Stimulated activated CD8-positive, alpha-beta memory T cell treated with anti-CD3 and anti-CD28 coated beads, Interleukin-7, amount 100 ng/mL, for 1 hour (primary cell): ENCODE measurements at regions not wholly inside any gene's neighbourhood (a gene's known extent, or its start where the extent isn't known, plus 50 kb on each side); places are given as distances from the start of the nearest gene placed in this dataset.

Experiments used
- DNase-seq, 2 donors: peaks; one replicate each; pipeline ENCODE4 v3.0.0-alpha.2; 2020; ENCODE audit warnings: low read depth in 2 of 2

DNA sequence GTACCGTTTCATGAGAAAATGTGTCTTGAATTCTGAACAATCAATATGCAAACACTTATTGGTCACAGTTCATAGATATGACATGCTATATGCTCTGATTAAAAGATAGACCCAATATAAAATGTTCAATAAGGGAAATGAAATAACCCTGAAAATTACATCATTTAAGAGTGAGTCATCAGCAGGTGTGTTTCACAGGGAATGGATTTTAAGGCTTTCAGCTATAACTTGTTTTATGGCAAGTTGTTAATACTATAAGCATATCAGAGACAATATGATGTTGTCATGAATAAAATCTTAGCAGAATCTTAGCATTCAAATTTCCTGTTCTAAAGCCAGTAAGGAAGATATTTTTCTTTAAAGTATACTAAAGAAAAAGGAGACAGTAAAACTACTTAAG is 483.4 kb upstream of the PCDH9 start:
- no peak for DNase-seq

DNA sequence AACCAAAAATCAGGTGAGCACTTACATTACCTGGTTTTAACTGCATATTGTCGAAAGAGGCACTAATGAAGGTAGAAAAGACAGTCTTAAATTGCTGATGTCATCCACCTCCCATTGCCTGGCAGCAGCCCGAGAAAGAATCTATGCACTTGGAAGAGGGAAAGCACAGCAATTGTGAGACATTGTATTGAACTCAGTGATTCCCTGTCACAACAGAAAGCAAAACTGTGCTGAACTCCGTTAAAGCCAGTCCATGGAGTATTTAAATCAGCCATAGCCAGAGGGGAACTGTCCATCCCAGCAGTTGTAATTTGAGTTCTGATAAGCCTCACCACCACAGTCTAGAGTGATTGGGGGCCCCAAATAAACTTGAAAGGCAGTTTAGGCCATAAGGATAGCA is 466.6 kb upstream of the PCDH9 start:
- no peak for DNase-seq

DNA sequence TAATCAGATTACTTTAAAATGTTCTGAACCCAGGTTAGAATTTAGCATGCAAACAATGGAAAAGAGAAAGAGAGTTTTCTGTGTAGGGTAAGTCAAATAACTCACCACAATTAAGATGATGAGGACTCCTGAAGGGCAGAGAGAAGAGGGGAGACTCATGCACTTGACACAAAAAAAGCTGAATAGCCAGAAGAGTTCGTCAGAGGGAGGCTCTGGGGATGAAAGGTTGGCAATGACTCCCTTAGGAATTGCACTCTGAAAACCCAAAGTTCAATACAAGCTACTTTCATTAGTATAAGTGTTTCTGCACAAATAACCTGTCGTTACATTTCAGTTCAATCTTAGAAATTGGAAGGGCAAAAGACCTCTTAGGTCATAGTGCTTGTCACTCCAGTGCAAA is 434.4 kb upstream of the PCDH9 start:
- no peak for DNase-seq

DNA sequence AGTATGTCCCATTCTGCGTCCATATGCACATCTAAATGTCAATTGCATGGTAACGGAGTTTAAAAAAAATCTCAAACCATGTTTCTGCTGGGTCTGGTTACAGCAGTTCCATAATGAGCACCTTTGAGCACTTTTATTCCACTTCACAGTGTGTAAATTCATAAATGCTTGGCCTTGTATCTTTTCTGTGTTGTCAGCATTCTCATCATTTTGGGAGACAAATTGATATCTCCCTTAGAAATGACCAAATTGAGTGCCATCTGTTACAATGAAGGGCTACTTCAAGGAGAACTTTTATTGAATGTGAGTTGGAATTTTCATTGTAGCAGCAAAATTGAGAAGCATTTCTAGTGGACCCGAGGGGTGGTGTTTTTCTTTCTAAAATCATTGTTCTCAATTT is 432.9 kb upstream of the PCDH9 start:
- DNase-seq, result no peak

DNA sequence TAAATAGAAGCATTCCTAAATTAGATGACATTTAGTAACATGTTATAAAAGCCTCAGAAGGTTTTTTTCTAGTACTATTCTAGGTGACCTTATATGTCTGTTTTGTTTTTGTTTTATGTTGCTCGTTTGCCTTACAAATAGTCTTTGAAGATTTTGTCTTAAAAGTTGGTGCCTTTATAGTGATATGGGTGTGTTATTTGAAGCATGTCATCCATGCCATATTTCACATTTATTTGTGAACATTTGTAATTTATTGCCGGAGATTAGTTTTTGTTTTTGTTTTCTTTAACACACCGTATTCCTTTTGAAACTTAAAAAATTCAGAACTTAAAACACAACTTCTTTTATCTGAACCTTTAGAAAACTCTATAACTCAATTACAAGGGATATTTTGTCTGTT is 422.8 kb upstream of the PCDH9 start:
- no peak for DNase-seq

DNA sequence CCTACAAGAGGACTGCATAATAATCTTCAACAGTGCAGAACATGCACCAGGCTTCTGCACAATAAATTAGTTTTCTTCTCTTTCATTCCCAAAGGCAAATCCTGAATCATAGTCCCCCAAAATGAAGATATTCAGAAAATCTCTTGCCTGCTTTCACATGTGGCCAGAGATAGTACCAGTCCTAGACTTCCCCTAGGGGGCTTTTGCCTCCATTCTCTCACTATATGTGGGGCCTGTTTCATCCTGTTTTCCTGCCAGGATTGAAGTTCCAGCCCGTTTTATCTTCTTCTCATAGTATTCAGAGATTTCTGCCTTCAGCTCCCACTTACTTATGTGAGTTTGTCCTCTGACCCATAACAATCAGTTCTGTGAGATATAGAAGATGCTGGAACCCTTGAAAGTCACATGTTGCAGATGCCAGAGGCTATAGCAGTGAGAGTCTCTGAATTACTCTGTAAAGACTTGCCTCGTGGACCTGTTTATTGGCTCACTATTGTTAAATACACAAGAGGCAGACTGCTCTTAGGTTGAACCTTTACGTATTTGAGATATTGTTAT is 421.9 kb upstream of the PCDH9 start:
- no peak for DNase-seq

DNA sequence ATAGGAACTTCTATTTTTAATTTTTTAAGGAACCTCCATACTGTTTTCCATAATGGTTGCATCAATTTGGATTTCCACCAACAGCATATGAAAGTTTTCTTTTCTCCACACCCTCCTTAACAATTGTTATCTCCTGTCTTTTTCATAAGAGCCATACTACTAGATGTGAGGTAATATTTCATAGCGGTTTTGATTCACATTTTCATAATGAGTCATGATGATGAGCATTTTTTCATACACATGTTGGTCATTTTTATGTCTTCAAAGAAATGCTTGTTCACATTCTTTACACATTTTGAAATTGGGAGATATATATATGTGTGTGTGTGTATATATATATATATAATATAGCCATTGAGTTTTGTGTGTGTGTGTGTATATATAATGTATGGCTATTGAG is 420.3 kb upstream of the PCDH9 start:
- DNase-seq, result no peak

DNA sequence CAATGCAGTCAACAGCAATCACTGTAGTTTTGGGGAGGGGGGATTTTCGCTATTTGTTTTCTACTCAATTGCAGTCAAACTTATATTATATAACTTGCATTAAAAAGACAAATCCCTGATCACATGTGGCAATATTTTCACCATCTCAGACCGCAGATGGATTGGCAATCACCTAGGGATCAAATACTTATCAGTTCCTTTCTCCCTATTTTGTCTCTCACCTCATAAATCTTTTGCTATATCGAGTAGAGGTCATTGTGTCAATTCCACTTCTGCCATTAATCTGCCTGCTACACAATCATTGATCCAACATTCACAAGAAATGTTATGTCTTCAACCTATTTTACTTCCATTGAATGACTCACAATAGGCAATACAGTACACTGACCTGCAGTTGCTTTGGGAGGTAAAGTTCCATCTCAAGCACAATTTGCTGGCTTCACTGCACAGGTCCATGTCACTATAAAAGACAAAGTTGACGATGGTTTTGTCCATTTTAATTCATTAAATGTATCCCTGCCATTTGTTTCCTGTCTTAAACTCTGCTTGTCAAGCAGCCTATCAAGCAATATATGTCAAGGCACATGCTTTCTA is 415.8 kb upstream of the PCDH9 start:
- no peak for DNase-seq

DNA sequence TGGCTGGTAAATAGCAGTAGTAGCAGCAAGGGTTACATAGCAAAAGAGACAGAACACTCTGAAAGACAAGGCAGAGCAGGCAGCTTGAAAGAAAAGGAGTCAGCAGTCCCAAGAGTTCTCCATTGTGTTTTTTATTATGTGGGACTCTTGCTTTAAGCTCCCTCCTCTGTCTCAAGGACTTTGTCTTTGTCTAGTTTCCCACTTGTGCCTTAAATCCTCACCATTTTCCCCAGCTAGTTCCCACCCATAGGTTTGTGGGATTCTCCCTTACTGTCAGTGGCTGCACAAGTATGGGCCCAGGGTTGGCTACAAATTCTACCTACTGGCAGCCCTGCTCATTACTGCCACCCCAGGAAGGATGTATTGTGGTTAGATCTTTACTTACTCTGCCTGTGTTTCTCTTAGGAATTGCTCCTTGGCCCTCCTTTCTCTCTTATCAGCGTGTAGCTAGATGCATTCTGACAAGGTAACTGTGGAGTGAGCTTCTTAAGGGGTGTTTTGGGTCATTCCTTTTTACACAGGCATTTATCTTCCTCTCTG is 413.4 kb upstream of the PCDH9 start:
- no peak for DNase-seq

DNA sequence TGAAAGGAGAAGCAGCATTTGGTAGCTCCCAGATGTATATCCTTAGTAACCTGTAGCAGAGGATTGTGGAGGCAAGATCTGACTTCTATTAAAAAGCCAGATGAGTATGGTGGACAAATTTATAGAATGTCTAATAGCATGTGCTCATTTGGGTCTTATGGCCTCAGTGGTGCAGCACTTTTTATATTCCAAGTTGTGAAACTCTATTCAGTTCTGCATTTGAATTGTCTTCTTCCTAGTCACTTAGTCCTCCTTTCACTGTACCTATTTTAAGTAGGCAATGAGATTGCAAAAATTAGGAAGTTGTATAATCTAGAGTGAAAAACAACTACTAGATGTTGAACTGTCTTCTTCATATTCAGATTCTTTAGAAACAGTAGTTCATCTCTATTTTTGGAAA is 412.5 kb upstream of the PCDH9 start:
- DNase-seq, result no peak

DNA sequence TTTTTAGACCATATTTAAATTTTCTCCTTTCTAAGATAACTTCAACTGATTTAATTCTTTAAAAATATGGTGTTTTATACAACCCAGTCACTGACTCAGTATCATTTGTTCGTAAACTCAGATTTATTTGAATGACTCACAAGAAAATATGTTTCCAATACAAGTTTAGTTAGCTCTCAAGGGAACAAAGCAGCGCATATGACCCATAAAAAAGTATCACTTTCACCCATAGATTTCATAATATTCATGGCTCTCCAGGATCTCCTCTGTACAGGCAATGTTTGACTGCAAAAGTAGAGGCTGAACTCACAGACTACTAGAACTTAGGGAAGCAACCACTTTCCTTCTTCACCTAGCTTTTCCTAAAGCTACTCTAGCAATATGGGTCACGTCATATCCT is 405.6 kb upstream of the PCDH9 start:
- DNase-seq, result no peak

DNA sequence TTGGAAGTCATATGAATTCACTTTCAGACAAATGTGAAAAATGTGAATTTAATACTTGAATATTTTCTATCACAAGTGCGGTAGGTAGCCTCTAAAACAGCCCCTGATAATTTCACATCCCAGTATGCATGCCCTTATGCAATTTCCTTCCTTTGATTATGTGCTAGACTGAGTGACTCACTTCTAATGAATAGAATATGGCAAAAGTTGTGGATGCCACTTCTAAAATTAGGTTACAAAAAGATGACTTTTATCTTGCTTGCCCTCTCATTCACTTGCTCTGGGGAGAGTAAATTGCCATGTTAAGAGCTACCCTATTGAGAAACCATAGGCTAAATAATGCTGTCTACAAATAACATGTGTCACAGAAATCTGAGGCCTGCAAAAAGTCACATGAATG is 402.5 kb upstream of the PCDH9 start:
- DNase-seq, result no peak

DNA sequence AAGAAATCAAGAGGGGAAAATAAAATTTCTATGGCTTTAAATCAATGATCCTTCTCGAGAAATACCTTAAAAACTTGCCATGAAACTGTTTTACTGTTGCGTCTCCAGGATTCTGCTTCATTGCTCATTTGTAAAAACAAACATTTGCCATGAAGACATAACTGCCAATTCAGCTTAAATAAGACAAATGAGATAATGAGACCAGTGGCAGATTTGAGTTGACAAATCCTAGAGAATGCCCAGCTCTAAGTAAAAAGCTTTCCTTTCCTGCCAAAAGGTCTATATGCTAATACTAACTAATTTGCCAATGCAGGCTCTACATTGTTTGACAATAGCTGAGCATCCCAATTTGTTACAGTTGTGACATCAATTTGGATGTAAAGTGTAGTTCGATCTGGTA is 400.5 kb upstream of the PCDH9 start:
- no peak for DNase-seq

DNA sequence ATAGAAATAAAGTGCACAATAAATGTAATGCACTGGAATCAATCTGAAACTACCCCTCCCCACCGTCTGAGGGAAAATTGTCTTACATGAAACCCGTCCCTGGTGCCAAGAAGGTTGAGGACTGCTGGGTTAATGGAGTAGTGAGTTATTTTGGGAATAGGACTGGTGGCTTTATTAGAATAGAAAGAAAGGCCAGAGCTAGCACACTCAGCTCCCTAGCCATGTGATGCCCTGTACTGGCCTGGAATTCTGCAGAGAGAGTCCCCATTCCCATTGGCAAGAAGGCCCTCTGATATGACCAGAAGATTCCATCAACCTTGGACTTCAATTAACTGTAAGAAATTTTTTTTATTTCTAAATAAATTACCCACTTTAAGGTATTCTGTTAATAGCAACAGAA is 393.5 kb upstream of the PCDH9 start:
- DNase-seq, result no peak

DNA sequence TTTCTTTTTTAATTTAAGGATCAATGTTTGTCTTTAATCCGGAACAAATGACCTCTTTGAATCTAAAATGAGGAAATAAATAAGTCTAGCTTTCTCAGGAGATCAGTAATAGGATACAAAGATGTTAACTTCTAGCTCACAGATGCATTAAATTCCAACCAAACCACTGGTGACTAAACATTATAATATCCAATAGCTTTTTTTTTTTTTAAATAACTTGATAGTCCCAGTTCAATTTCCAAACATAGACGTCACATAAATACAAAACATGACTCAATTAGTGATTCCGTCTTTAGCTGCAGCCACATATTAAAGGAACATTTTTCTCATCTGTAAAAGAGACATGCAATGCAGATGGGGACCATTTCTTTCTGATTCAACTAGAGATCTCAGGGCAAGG is 390.5 kb upstream of the PCDH9 start:
- no peak for DNase-seq

DNA sequence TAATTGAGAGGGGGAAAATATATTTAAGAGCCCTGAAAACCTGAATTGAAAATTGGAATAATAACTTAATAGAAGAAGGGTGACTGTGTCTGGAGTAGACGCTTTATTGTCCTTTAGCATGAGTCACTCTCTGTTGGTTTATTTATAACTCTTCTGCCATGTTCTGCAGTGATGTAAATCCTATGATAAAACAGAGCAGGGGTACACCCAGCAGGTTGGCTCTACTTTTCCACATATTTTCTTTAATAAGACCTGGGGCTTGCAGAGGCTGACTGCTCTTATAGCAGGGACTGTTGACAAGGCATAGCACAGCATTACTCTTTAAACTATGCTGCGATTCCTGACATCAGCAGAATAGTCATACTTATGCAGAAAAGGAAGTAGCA is 389.9 kb upstream of the PCDH9 start:
- no peak for DNase-seq

DNA sequence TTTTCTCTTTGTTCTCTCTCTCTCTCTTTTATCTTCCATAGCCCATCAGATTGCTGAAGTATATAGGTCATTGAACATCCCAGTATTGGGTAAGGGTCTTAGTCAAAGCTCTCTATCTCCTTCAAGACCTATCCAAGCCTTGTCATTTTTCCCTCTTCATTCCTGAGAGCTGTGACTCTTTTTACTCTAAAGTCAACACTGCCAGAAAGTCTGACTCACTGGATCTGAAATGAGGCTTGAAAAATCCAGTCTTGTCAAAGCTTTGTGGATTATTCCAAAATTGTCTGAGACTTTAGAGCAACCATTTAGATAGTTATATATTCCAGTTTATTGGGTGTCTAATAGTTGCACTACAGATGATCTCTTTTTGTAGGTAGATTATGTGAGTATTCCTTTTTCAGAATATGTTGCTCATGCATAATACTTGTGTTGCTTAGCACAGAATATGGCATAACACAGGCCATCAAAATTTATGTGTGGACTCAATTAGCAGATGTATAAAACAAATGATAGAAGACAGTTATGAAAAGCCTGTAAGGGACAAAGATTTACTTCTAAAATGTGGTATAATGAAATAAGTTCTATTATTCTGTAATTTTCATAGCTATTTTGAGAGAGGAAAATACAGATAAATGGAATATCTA is 389.3 kb upstream of the PCDH9 start:
- no peak for DNase-seq

DNA sequence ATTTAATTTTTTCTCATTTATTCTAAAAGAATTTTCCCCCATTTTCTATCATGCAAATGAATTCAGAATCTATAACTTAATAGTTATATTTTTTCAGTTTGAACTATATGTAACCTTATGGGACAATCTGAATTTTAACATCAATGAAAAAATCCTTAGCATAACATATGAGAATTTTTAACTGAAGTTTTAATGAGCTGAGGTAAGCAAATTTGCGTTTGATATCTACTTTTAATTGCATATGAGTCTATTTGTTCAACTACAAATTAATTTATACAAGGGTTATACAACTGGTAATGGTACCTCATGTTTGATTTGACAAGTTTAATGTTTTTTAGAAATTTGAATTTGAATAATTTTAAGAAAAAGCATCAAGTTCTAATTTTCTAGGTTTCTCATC is 384.4 kb upstream of the PCDH9 start:
- no peak for DNase-seq

DNA sequence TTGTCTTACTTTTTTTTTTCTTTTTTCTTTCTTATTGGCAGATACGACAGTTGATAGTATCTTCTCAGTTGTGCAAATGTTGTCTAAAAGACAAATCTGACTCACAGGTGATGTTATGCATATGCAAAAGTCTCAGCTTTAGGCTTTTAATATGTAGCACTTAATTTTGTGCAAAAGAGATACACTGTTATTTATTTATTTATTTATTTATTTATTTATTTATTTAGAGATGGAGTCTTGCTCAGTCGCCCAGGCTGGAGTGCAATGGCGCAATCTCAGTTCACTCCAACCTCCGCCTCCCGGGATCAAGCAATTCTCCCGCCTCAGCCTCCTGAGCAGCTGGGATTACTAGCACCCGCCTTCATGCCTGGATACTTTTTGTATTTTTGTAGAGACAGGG is 383.9 kb upstream of the PCDH9 start:
- no peak for DNase-seq

DNA sequence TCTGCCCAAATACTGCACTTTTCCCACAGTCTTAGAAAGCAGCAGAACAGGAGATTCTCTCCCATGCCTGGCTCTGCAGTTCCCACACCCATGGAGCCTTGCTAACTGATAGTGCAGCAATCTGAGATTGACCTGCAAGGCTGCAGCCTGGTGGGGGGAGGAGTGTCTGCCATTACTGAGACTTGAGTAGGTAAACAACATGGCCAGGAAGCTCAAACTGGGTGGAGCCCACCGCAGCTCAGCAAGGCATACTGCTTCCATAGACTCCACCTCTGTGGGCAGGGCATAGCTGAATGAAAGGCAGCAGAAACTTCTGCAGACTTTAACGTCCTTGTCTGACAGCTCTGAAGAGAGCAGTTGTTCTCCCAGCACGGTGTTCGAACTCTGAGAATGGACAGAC is 358.5 kb upstream of the PCDH9 start:
- no peak for DNase-seq

DNA sequence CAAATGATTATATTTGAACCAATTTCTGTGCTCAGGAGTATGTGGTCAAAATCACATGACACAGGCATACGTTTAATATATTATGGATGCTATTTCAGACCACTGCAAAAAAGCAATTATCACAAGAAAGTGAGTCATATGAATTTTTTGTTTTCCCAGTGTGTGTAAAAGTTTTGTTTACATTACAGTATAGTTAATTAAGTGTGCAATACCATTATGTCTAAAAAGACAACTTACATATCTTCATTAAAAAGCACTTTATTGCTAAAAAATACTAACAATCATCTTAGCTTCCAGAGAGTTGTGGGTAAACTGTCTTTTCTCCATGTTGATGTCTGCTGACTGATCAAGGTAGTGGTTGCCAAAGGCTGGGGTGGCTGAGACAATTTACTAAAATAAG is 347.2 kb upstream of the PCDH9 start:
- DNase-seq, result no peak

DNA sequence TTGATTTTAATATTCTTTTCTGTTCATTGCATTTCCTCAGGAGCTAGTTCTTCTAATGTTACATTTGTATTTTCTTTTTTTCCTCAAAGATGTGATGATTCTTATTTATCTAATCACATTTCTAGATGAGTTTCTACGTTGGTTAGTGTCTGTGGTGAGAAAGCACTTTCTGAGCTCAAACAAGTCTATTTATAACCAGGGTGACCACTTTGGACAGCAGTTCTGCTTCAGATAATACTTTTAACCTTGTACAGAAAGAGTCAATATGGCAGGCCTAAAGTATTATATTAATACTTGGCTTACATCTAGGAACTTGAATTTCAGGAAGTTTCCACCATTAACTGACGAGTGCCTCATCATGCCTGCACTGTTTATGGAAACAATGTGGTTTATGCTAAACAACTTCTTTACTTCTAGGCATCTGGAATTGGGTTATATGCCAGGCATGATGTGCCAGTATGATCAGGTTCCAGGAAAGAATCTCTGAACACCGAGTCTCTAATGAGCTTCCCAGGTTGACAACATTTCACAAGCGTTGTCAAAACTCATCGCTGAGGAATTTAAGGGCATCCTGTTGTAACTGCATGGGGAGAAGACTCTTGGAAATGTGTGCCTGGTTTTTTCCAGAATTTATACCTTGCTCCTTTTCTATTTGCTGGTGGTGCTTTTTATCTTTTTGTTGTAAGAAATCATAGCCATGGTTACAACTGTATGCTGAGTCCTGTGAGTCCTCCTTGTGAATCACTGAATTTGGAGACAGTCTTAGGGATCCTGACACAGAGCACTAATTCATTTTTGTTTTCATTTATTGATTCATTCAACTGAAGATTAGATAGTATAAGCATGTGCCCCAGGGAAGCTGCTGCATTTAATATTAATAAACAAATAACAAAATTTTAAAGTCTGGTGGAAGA is 344.4 kb upstream of the PCDH9 start:
- DNase-seq, result no peak

DNA sequence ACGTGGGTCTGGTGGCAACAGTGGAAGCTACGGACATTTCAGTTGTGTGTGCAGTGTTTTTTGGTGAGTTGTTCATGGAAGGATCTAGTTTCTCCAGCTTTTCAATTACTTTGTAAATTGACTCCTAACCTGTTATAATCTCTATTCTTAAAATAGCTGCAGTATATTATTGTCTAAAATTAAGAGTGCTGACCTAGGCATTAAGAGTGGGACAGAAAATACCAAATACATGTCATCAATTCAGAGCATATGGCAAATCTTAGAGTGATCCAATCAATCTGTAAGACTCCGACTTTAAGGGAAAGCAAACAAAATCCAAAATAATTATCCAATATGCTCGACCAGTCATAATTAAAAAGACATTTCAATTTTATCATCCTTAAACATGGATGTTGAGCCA is 338.1 kb upstream of the PCDH9 start:
- DNase-seq, result no peak
